Neuronal stem cell (in vitro differentiated cells): ENCODE measurements at regions not wholly inside any gene's neighbourhood (a gene's known extent, or its start where the extent isn't known, plus 50 kb on each side); places are given as distances from the start of the nearest gene placed in this dataset.

ENCODE experiments used
- DNase-seq: peaks from one replicate; pipeline ENCODE4 v3.0.0-alpha.2; 2013; ENCODE audit warnings: low spot score
- H2AFZ ChIP-seq: one replicate; pipeline ENCODE4 v1.6.1; 2013; ENCODE audit warnings: mild to moderate bottlenecking, low read length, inconsistent platforms
- H2AK5ac ChIP-seq: 2 replicates; pipeline ENCODE4 v1.6.1; 2013; ENCODE audit warnings: low read depth, mild to moderate bottlenecking, inconsistent platforms, low read length, moderate library complexity, mixed read lengths
- H2BK120ac ChIP-seq: 2 replicates; pipeline ENCODE4 v1.6.1; 2013; ENCODE audit warnings: low read depth, mild to moderate bottlenecking, inconsistent platforms, low read length, moderate library complexity, mixed read lengths
- H2BK12ac ChIP-seq: one replicate; pipeline ENCODE4 v1.6.1; 2013; ENCODE audit warnings: low read length, inconsistent platforms
- H2BK15ac ChIP-seq: 2 replicates; pipeline ENCODE4 v1.6.1; 2013; ENCODE audit warnings: mild to moderate bottlenecking, low read length, inconsistent platforms, mixed read lengths
- H2BK5ac ChIP-seq: one replicate; pipeline ENCODE4 v1.6.1; 2013; ENCODE audit warnings: inconsistent platforms, mild to moderate bottlenecking, low read length, moderate library complexity
- H3K14ac ChIP-seq: one replicate; pipeline ENCODE4 v1.6.1; 2013; ENCODE audit warnings: low read length, inconsistent platforms
- H3K18ac ChIP-seq: 2 replicates; pipeline ENCODE4 v1.6.1; 2013; ENCODE audit warnings: low read length, inconsistent platforms
- H3K23ac ChIP-seq: 2 replicates; pipeline ENCODE4 v1.6.1; 2013; ENCODE audit warnings: low read depth, mild to moderate bottlenecking, mixed read lengths, low read length, inconsistent platforms; ENCODE audit not compliant: poor library complexity
- H3K27ac ChIP-seq: replicated peaks from 3 replicates; pipeline ENCODE4 v1.5.1; 2013; ENCODE audit warnings: low read length, inconsistent platforms
- H3K27me3 ChIP-seq, 3 experiments: 2 replicates each; pipeline ENCODE4 v1.6.1; 2013; ENCODE audit warnings: low read length in 3 of 3, mild to moderate bottlenecking in 2 of 3, inconsistent platforms in 1 of 3, low read depth in 1 of 3, mixed read lengths in 1 of 3, moderate library complexity in 1 of 3; ENCODE audit not compliant: control insufficient read depth in 3 of 3, insufficient read depth in 3 of 3
- H3K36me3 ChIP-seq, 2 donors: replicated peaks in 1 of 2; 2 replicates each; pipeline ENCODE4 v1.6.1; 2013; ENCODE audit warnings: low read length in 2 of 2; ENCODE audit not compliant: control insufficient read depth in 2 of 2, insufficient read depth in 2 of 2
- H3K4ac ChIP-seq: 2 replicates; pipeline ENCODE4 v1.6.1; 2013; ENCODE audit warnings: inconsistent platforms, mild to moderate bottlenecking, low read length, moderate library complexity
- H3K4me1 ChIP-seq, 2 donors: 1 replicate in 1 of 2; 2 replicates in 1 of 2; pipeline ENCODE4 v1.6.1; 2013; ENCODE audit warnings: low read length in 2 of 2, low read depth in 1 of 2; ENCODE audit not compliant: control insufficient read depth in 2 of 2, insufficient read depth in 1 of 2
- H3K4me2 ChIP-seq: one replicate; pipeline ENCODE4 v1.6.1; 2013; ENCODE audit warnings: mild to moderate bottlenecking, low read length, inconsistent platforms; ENCODE audit not compliant: insufficient read depth, poor library complexity, severe bottlenecking
- H3K4me3 ChIP-seq, 2 donors: 2 replicates each; pipeline ENCODE4 v1.5.1; 2013; ENCODE audit warnings: low read length in 2 of 2, mild to moderate bottlenecking in 2 of 2, inconsistent platforms in 1 of 2, moderate library complexity in 1 of 2
- H3K79me1 ChIP-seq: one replicate; pipeline ENCODE4 v1.6.1; 2013; ENCODE audit warnings: low read depth, mild to moderate bottlenecking, inconsistent platforms, low read length, moderate library complexity
- H3K9ac ChIP-seq: one replicate; pipeline ENCODE4 v1.6.1; 2013; ENCODE audit warnings: mild to moderate bottlenecking, low read depth, low read length, inconsistent platforms; ENCODE audit not compliant: poor library complexity
- H3K9me3 ChIP-seq, 2 donors: replicated peaks in 1 of 2; 2 replicates each; pipeline versions ENCODE3 to v1.6.1; 2013; ENCODE audit warnings: low read length in 2 of 2, mild to moderate bottlenecking in 2 of 2, inconsistent platforms in 1 of 2, low read depth in 1 of 2, mixed read lengths in 1 of 2, moderate library complexity in 1 of 2; ENCODE audit not compliant: control insufficient read depth in 2 of 2, insufficient read depth in 1 of 2
- H4K8ac ChIP-seq: one replicate; pipeline ENCODE4 v1.6.1; 2013; ENCODE audit warnings: low read depth, mild to moderate bottlenecking, inconsistent platforms, low read length, moderate library complexity
- H4K91ac ChIP-seq: one replicate; pipeline ENCODE4 v1.6.1; 2013; ENCODE audit warnings: low read length, low read depth, mild to moderate bottlenecking, inconsistent platforms; ENCODE audit not compliant: poor library complexity
- WGBS, 2 donors: extraction: QIAGEN DNeasy Blood & Tissue Kit; methylation state at CpG; one replicate each; pipeline ENCODE4 v1.1.7; 2013; ENCODE audit warnings: missing lambda C conversion rate in 2 of 2, mixed read lengths in 1 of 2; ENCODE audit not compliant: insufficient read length in 2 of 2, insufficient replicate concordance in 1 of 2; ENCODE audit errors: extremely low coverage in 2 of 2; 5-methylcytosine and 5-hydroxymethylcytosine counted together

- Histone ChIP-seq H3K27ac (no peak overlapping the region), H3K18ac (no peak overlapping the region), H2AFZ (no peak overlapping the region), H2BK120ac (no peak overlapping the region), H4K91ac (no peak overlapping the region), H3K14ac (no peak overlapping the region), H2AK5ac (no peak overlapping the region), H3K4ac (no peak overlapping the region), H3K79me1 (no peaks in the 10 kb centered on the region), H3K4me1 (peaks cover 0 to 2% of the 10 kb centered on the region in 2 donors), H3K9me3 (peaks cover 0 to 14% of the 10 kb centered on the region in 2 donors), H4K8ac (no peak overlapping the region), H3K23ac (no peak overlapping the region), H3K4me3 (no peak overlapping the region), H2BK5ac (no peak overlapping the region), H3K27me3 (no peaks in the 10 kb centered on the region), H3K36me3 (no peaks in the 10 kb centered on the region), H2BK15ac (no peak overlapping the region), H3K9ac (no peak overlapping the region), H3K4me2 (no peak overlapping the region), H2BK12ac (no peak overlapping the region)
- DNase-seq, result no peak
- no CpG with 5 or more reads among the region's 5 CpGs for WGBS, 2 donors
Measured at GRCh38 chr9:13382595-13382994, 103.1 kb upstream of the MPDZ start.

- no peak overlapping the region for H3K27ac ChIP-seq
- H3K36me3 ChIP-seq, result no peaks in the 10 kb centered on the region
- H3K9ac ChIP-seq, result no peak overlapping the region
- no peak overlapping the region for H2BK12ac ChIP-seq
- H2AK5ac ChIP-seq, result no peak overlapping the region
- no peak overlapping the region for H3K14ac ChIP-seq
- no peak overlapping the region for H3K18ac ChIP-seq
- no peak overlapping the region for H3K23ac ChIP-seq
- H3K4ac ChIP-seq, result no peak overlapping the region
- H3K79me1 ChIP-seq, result no peaks in the 10 kb centered on the region
- no peak overlapping the region for H3K4me2 ChIP-seq
- no peak overlapping the region for H2AFZ ChIP-seq
- H2BK5ac ChIP-seq, result no peak overlapping the region
- H4K91ac ChIP-seq, result no peak overlapping the region
- H2BK15ac ChIP-seq, result no peak overlapping the region
- no peaks in the 10 kb centered on the region for H3K27me3 ChIP-seq
- H2BK120ac ChIP-seq, result no peak overlapping the region
- no CpG with 5 or more reads among the region's 3 CpGs for whole genome bisulfite sequencing, 2 donors
- H3K9me3 ChIP-seq, result peaks cover 0 to 14% of the 10 kb centered on the region in 2 donors
- DNase-seq, result no peak
- H3K4me3 ChIP-seq, result no peak overlapping the region
- H3K4me1 ChIP-seq, result no peaks in the 10 kb centered on the region
- no peak overlapping the region for H4K8ac ChIP-seq
Measured at GRCh38 chr9:13380903-13381302, 101.4 kb upstream of the MPDZ start.

- H2AK5ac ChIP-seq, result no peak overlapping the region
- no peak for DNase-seq
- H3K9me3 ChIP-seq, result no peaks in the 10 kb centered on the region
- H3K23ac ChIP-seq, result no peak overlapping the region
- no peak overlapping the region for H3K4me3 ChIP-seq
- no peak overlapping the region for H3K9ac ChIP-seq
- H3K4me1 ChIP-seq, result no peaks in the 10 kb centered on the region
- H2BK12ac ChIP-seq, result no peak overlapping the region
- H2BK5ac ChIP-seq, result no peak overlapping the region
- no peak overlapping the region for H3K14ac ChIP-seq
- no peak overlapping the region for H3K4me2 ChIP-seq
- no CpG with 5 or more reads among the region's 2 CpGs for WGBS, 2 donors
- H3K27ac ChIP-seq, result no peak overlapping the region
- no peaks in the 10 kb centered on the region for H3K36me3 ChIP-seq
- H2BK15ac ChIP-seq, result no peak overlapping the region
- H3K27me3 ChIP-seq, result no peaks in the 10 kb centered on the region
- H2AFZ ChIP-seq, result no peak overlapping the region
- no peak overlapping the region for H3K18ac ChIP-seq
- no peak overlapping the region for H4K91ac ChIP-seq
- H4K8ac ChIP-seq, result no peak overlapping the region
- H2BK120ac ChIP-seq, result no peak overlapping the region
- H3K4ac ChIP-seq, result no peak overlapping the region
- no peaks in the 10 kb centered on the region for H3K79me1 ChIP-seq
Measured at GRCh38 chr9:13378154-13378553, 98.7 kb upstream of the MPDZ start.

- no peaks in the 10 kb centered on the region for H3K4me1 ChIP-seq
- no peak overlapping the region for H3K4me2 ChIP-seq
- no peak overlapping the region for H3K4me3 ChIP-seq
- no peaks in the 10 kb centered on the region for H3K9me3 ChIP-seq
- no peak overlapping the region for H2BK120ac ChIP-seq
- no peak overlapping the region for H2AK5ac ChIP-seq
- no peak overlapping the region for H2BK15ac ChIP-seq
- no peak overlapping the region for H3K14ac ChIP-seq
- H3K27me3 ChIP-seq, result no peaks in the 10 kb centered on the region
- H2BK12ac ChIP-seq, result no peak overlapping the region
- no peak overlapping the region for H4K91ac ChIP-seq
- no peak overlapping the region for H3K9ac ChIP-seq
- WGBS, 2 donors, result no CpG with 5 or more reads among the region's 3 CpGs
- no peaks in the 10 kb centered on the region for H3K79me1 ChIP-seq
- H4K8ac ChIP-seq, result no peak overlapping the region
- no peak overlapping the region for H3K4ac ChIP-seq
- no peak overlapping the region for H3K23ac ChIP-seq
- no peak overlapping the region for H3K18ac ChIP-seq
- no peaks in the 10 kb centered on the region for H3K36me3 ChIP-seq
- no peak overlapping the region for H2AFZ ChIP-seq
- no peak overlapping the region for H2BK5ac ChIP-seq
- no peak overlapping the region for H3K27ac ChIP-seq
- DNase-seq, result no peak
Measured at GRCh38 chr9:13377171-13377925, 97.9 kb upstream of the MPDZ start.
